NCI-H510A treated with DMSO at 0.1 percent for 48 hours (cell line): ENCODE measurements at regions not wholly inside any gene's neighbourhood (a gene's known extent, or its start where the extent isn't known, plus 50 kb on each side); places are given as distances from the start of the nearest gene placed in this dataset.
A peak's percentile ranks its signal among the peaks of the same experiment; 100 is the strongest.
"Not testable (repeated sequence)": the region's sequence is repeated elsewhere in the genome, so short reads cannot be mapped to it uniquely, and the experiment has no call there.

Experiments
- DNase-seq: peaks from one replicate; lab custom pipeline; 2025; lab: John Stamatoyannopoulos, UW

DNA sequence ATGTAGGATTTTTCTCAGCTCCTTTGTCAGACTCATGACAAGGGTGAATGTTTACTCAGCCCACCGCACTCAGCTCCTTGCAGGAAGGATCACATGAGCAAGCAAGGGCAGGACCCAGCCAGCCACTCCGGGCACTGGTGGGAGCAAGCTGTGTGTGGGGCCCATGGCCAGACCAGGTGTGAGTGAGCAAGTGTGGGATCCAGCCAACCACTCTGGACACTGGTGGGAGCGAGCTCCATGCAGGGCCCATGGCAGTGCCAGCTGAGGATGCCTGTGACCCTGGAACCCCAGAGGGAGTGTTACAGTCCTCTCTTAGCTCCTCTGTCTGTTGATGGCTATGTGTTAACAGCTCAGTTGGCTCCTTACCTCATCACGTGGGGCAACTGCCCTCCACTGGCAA, 2750.6 kb downstream of the PCDH7 start:
- no peak for DNase-seq

DNA sequence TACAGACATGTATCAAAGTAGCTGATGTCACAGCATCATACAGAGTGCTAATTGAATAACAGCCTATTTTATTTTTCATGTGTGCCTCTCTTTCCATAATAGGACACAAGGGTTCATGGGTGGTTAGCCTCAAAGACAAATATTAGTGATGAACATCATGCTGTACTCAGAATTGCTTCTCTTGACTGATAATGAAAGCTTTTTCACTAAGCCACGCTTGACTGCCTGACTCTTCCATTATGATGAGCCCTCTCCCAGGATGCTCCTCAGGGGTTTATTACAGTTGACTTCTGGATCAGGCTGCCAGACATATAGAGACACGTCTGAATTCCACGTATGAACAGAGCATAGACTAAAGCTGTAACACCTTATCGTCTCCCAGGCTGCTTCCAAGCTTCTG, 2757.5 kb downstream of the PCDH7 start:
- DNase-seq = no peak

DNA sequence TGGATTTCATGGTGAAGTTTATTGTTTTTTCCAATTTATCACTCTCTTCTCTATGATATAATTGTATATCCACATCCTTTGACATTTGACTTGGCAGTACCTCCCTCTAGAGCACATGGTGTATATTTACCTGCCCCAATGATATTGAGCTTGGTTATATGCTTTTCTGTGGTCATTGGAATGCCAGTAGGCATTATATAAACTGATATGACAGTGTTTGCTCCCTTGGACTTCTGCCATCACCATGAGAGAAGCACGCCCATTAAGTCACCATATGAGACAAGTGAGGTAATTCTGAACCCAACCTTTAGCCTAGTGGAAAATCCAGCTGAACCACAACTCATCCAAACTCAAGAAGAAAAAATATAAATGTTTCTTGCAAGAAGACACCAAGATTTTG, 2761.5 kb downstream of the ARAP2 start:
- peak; percentile 9 for DNase-seq

DNA sequence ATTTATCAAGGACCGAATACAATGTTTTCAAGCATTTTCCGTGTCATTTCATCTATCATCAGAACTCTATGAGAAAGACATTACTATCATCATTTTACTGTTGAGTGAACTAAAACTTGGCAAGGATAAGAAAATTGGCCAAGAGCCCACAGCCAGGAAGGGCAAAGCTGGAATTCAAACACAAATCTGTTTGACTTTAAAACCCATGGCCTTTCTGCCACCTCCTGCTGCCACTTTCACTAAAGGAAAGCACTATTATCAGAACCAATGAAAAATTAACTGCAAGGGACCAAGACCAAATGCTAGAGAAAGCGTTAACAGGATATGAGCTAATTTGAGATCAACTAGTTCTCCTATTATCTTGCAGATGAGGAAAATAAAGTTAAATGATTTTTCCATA, 2759.2 kb downstream of the ARAP2 start:
- no peak for DNase-seq

DNA sequence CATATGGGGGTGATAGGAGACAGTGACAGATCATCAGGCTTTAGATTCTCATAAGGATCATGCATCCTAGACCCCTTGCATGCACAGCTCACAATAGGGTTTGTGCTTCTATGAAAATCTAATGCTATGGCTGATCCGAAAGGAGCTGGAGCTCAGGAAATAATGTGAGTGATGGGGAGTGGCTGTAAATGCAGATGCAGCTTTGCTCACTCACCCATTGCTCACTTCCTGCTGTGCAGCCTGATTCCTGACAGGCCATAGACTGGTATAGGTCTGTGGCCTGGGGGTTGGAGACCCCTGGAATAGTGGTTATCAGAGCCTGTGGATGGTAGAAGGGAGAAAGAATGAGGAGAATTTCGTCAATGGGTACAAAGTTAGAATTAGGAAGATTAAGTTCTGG, 2751.1 kb downstream of the ARAP2 start:
- DNase-seq = no peak

DNA sequence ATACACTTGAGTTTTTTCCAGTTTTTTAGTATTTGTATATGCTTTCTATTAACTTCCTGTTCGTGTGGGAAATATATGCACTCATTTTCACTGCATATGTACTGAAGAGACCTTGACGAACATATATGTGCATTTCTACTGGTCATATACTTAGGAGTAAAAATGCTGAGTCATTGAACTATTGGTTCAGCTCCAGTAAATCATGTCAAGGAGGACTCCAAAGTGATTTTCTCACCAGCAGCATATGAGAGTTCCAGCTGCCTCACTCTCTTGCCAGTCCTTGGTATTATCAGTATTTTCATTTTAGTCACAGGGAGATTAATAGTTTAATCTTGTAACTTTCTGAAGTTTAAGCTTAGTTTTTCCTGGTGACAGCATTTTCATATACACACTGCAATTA, 2750.2 kb downstream of the ARAP2 start:
- peak; percentile 24 for DNase-seq

DNA sequence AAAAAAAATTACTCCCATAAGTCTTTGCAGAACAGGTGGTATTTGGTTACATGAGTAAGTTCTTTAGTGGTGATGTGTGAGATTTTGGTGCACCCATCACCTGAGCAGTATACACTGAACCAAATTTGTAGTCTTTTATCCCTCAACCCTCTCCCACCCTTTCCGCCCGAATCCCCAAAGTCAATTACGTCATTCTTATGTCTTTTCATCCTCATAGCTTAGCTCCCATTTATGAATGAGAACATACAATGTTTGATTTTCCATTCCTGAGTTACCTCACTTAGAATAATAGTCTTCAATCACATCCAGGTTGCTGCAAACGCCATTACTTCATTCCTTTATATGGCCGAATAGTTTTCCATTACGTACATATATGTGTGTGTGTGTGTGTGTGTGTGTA, 2742.7 kb downstream of the ARAP2 start:
- not testable (repeated sequence) for DNase-seq

DNA sequence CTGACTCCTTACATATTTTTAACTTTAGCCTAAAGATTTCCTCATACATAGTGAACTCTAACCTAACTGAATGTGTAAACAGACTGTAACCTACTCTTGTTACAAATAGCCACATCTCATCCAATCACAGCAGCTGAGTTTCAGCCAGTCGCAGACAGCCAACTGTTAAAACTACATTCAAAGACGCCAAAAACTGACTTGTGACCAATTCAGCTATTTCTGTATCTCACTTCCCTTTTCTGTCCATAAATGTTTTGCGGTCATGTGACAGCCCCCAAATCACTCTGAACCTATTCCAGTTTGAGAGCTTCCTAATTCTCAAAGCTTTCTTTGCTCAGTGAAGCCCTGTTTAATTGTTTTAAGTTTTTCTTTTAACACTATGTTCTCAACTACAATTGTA, 2731.9 kb downstream of the ARAP2 start:
- DNase-seq = no peak

DNA sequence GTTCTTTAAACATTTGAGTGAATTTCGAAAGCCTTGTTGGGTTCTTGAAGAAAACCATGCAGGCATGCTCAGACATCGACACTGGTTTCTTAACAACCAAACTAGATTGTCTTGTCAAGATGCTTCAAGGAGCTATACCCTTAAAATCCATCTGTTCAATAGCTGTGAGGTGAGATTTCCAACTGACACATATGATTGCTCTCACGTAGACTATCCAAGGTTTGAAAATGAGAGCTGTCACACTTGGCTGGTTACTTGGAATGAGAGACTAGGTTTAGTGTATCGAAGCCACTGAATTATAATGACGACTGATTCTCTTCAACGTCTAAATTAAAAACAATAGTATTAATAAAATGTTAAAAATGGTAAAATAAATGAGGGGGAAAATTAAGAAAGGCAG, 2725.5 kb downstream of the ARAP2 start:
- DNase-seq = no peak

DNA sequence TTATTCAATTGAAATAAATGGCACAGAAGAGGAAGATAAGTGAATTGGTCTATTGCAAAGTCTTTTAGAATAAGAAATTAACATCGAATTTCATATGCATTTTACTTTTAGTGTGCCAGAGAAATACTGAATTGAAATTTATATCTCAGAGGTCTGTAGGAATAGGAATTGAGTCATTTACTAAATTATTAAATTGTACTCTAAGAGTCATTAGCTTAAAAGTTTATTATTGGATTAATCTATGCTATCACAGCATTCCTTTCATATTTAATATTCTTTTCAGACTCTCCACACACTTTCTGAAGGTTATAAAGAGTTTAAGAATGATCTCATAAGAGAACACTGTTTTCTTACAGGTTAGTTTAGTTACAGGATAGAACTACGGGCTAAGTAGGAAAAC, 2711.5 kb downstream of the ARAP2 start:
- no peak for DNase-seq

DNA sequence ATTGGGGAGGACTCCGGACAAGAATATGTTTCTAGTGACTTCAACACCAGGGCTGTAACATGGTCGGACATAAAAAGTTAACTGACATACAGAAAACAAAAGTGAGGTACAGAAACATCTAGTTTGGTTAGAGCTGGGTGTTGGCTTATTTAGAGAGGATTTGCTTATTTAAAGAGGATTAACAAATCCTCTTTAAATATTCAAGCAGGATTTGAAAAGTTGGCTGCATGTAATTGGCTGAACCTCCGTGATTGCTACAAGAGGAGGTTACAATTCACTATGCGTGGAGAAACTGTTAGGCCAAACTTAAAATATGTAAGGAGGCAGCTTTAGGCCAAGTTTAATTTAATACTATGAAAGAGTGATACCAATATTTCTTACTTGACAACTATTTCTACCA, 2707.4 kb downstream of the ARAP2 start:
- no peak for DNase-seq

DNA sequence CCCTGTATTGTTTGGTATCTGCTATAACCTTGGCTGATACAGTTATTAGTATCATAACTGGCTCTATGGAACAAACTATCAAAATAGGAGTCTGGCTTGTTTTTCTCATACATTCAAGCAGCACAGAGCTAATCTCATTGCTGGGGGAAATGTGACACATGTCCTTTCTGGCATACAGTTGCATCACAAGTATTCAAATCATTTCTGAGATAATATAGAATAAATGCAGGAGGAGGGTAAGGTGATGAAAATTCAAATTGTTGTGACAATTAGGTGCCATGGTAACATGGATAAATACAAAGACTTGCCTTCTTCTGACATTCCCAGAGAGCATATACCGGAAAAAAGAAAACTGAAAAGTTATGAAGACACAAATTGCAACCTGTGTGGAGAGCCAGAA, 2706.8 kb downstream of the ARAP2 start:
- no peak for DNase-seq

DNA sequence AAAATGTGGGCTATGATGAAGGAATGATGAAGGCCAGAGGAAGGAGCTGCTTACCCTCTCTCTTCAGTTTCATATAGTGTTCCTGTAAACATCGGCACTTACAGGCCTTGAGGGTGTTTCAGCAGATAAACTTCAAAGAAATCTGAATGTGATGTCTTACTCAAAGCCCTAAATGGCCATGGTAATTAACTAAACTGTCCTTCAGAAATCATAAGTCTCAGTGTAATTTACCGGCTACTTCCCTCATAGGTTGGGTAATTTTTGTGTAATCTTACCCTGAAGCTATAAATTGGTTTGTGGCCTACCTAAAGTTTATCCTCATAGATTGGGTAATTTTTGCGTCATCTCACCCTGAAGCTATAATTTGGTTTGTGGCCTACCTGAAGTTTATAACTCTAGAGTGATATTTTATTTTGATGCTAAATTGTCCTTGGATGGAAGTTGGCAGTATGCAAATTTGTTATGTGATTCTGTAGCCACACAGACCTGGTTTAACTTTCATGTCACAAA, 2700.3 kb downstream of the ARAP2 start:
- DNase-seq = no peak

DNA sequence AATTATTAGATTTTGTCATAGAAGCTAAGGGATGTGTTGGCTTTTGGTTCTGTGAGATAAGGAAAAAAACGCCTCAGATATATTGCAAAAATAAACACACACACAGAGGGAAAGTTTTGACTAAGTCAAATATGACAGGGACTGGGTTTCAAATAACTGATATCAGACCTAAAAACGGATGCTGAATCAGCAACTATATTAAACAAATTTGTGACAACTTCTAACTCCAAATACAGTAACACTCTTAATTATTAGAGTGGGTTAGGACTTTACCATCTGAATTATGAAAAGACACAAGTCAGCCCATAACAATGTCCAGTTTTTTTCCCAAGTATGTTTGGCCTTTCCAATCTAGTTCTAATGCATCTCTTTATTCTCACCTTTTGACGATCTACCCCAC, 2693.1 kb downstream of the ARAP2 start:
- DNase-seq = no peak

DNA sequence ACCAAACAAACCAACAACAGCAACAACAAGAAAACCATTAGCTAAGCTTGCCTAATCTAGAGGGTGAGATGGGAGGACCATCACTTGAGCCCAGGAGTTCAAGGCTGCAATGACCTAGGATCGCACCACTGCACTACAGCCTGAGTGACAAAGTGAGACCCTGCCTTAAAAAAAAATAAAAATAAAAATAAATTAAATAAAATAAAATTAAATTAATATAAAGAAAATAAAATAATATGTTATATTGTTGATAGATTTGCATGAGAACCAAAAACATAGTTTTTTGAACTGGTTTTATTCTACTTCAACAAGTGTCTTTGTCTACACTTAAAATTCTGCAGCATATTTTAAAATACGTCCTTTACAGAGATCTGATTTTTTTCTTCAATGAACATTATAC, 2683.1 kb downstream of the ARAP2 start:
- DNase-seq = no peak

DNA sequence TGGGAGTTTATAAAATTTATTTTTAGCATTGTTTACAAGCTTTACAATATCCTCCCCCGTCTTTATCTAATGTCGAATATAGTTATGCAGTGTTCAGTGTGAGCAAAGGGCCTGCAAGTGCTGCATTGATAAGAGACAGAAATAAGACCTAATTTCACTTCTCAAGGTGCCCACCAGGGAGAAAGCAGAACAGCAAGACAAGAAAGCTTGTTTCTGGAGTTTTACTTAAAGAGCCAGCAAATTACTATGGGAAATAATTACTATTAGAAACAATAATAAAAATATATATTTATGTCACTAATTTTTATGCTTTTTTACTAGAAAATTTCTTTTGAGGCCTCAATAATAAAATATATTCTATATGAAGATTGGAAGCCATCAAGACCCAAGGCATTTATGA, 2677.7 kb downstream of the ARAP2 start:
- DNase-seq = no peak

DNA sequence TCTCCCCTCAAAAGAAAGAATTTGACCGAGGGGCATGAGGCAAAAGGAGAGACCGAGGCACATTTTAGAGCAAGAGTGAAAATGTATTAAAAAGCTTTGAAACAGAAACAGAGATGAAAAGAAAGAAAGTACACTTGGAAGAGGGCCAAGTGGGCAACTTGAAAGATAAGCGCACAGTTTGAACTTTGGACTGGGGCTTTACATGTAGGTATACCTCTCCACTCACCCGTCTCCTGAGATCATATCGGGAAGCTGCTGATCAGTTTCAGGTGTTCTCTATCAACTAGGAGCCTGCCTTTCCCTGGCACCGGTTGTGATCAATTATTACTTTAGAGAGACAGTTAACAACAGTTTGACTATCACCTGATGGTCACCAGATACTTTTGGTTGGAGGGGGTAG, 2666.5 kb downstream of the ARAP2 start:
- DNase-seq = no peak

DNA sequence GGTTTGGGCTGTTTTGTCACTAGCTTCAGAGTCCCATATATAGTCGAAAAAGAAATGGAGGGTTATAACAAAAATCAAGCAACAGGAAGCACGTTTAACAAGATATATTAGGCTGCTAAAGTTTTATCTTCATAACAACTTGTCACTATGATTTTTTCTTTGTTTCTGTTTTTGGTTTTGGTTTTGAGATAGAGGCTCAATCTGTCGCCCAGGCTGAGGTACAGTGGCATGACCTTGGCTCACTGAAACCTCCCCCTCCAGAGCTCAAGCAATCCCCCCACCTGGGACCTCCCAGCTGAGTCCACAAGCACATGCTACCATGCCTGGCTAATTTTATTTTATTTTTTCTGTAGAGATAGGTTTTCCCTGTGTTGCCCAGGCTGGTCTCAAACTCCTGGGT, 2664.4 kb downstream of the ARAP2 start:
- DNase-seq = no peak

DNA sequence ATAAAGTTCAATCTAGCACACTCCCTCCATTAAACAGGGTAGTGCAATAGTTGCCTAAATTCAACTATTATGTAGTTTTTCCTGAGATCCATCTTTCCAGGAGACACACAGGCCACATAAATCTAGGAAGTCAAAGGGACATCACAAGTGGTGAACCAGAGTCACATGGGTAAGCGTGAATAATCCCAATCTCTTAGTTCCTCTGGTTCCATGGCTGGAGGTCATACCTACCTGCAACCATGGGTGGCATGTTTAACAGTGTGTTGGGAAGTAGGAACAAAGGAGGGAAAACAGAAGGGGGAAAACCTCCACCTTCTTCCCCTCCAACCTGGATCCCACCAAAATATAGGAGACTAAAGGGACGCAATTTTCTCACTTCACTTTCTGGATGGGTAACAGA, 2651.6 kb downstream of the ARAP2 start:
- DNase-seq = no peak

DNA sequence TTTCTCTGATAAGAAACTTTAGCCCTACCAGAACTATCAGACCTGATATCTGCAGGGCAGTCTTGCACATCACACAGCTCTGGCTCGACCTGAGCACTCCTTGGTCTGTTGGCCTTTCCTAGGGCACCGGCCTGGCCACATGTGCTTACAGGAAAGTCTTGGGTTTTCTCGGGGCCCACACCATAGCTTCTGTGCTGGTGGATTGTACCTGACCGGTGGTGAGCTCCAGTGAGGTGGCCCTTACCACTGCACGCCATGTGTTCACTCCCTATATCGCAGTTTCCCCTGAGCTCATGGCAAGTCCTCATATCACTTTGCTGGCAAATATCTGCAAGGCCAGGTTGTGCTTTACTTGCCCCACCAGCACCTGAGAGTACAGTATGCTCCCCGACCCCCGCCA, 2637.4 kb downstream of the ARAP2 start:
- no peak for DNase-seq

DNA sequence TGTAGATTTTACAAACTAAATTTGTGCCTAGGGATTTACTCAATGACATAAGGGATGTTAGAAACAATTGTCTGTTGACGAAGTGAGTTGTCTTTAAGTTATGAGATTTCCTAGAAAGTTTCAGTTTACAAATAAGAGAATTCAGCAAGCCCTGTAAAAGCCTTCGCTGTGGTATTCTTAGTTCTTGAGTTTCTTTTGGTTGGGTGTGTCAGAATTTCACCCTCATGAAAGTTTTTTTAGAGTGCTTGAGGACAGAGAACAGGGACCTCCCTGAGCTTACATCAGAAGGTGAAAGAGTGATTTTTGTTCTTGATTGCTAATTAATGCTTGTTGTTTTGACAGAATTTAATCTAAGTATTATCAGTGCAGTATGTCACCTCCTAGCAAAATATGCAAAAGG, 2628.2 kb downstream of the ARAP2 start:
- DNase-seq = no peak

DNA sequence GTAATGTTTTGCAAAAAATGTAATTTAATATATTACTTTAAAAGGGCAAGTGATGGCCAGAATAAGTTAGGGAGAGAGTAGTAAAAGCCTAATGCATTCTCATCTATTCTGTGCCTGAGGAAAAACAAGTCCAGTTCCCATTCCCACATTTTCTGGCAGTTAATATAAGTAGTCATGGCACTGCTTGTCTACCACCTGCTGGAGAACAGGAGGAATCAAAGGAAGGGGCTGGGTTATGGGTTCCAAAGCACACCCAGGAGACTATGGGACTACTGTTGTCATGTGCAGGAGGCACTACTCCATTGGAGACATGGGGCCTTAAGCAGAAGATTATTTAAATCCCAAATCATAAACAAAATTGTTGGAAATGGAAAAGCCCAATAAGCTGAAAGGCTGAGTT, 2618.6 kb downstream of the ARAP2 start:
- no peak for DNase-seq

DNA sequence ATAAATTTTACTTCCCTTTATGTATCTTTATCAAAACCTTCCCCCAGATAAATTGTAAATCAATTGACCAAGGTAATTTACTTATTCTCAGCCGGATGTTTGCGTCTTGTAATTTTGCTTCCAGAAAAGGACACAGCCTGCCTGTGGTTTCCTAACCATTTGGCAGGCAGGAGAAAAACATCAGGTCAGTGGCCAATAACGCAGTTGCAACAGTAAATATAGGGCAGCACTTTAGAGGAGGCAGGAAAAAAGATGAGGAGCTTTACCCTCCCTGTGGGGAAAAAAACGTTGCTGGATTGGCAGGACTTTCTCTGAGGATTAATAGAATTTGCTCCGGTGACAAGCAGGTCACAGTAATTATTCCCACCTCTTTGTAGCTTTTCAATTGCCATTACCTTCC, 2618.1 kb downstream of the ARAP2 start:
- no peak for DNase-seq

DNA sequence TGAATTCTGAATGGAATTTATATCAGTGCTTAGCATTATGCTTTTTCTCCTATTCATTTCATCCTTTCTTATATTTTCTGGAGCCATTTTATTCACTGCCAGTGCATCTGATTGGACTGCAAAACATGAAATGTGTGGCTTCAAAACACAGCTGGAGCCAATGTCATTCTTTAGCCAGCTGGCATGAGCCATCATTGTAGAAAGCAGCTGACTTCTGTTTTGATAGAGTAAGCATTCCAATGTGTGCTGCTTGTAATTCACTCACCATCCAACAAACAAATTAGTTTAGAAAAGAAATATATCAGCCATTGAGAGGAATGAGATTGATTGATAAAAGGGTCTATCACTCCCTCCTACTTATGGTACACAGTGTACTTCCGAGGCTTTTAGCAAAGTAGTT, 2616.0 kb downstream of the ARAP2 start:
- DNase-seq = no peak

DNA sequence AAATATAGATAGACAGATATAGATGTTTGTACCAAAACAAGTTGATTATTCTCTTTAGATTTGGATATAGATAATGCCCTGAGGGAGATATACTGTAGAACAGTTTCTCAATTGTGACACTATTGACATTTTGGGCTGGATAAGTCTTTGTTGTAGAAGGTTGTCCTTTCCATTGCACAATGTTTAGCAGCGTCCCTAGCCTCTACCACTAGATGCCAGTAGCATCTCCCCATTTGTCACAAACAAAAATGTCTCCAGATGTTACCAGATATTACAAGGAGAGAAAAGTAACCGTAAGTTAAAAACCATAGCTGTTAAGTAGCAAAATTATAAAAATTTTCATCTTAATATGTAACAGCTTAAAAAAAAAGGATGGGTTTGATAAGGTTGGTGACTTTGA, 2595.3 kb downstream of the ARAP2 start:
- no peak for DNase-seq
